GM12878 (cell line): ENCODE measurements at regions not wholly inside any gene's neighbourhood (a gene's known extent, or its start where the extent isn't known, plus 50 kb on each side); places are given as distances from the start of the nearest gene placed in this dataset.

ENCODE experiments used
- ATF7 ChIP-seq: fragments of 450-650 bp; IDR thresholded peaks from 2 replicates; pipeline ENCODE4 v1.6.1; 2016; ENCODE audit warnings: low read depth, mild to moderate bottlenecking
- CTCF ChIP-seq, 3 experiments: IDR thresholded peaks in 2 of 3; conservative IDR thresholded peaks in 1 of 3; 2 replicates each; pipeline ENCODE4 v1.5.1; 2011; ENCODE audit warnings: low read depth in 3 of 3, low read length in 3 of 3, mild to moderate bottlenecking in 3 of 3, control low read depth in 2 of 3, moderate library complexity in 2 of 3, inconsistent platforms in 1 of 3, mixed read lengths in 1 of 3; ENCODE audit not compliant: control insufficient read depth in 2 of 3, insufficient read depth in 1 of 3; ENCODE audit errors: extremely low read depth in 1 of 3
- ZNF384 ChIP-seq: IDR thresholded peaks from 2 replicates; pipeline ENCODE4 v1.6.1; 2012; ENCODE audit warnings: low read depth, mild to moderate bottlenecking, low read length, improper control_type of control experiment, borderline replicate concordance

DNA sequence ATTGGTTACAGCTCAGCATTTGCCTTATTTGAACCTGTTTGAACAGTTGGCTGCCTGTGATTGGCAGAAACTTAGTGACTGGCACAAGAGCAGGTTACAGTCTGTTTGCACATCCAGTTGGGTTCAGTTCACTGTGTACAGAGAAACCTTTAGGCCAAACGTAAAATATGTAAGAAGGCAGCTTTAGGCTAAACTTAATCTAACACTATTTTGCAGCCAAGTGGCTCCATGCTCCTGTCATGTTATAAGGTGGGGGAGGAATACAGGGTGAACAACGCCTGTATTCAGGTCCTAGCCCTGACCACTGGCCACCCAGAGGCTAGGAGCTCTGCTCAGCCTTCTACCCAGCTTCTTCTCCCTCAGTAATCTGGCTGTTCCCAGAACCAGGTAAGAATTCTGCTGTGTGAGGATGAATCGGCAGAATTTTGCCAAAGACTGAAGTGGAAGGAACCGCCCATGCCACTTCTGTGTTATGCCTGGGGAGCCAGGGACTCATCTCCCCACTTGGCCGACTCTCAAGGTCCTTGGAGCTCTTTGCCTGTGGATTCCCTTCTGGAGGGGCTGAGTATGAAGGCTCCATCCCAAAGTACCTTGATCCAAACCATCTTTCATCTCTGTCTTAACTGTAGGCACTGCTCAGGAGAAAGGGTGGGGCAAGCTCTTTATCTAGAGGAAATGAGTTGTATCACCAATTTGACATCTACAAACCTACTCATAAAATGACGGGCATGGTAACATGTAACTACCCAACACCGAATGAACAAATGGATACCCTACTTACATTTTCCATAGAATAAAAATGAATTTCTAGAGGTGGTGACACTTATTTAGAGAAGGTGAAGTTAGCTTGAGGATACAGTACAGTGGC lies 164.4 kb upstream of the NAMPT start:
- TF ChIP-seq ZNF384, result no peak
- no peak for TF ChIP-seq CTCF (IDR thresholded peaks at IDR 0.05 in 2 of 3, conservative IDR thresholded peaks at IDR 0.05 in 1 of 3; ENCODE audit: control insufficient read depth in 2 of 3, extremely low read depth in 1 of 3, insufficient read depth in 1 of 3, low read depth in 3 of 3, low read length in 3 of 3)
- no peak for TF ChIP-seq ATF7
